Activated CD8-positive, alpha-beta T cell treated with anti-CD3 and anti-CD28 coated beads for 36 hours (primary cell): ENCODE measurements at regions not wholly inside any gene's neighbourhood (a gene's known extent, or its start where the extent isn't known, plus 50 kb on each side); places are given as distances from the start of the nearest gene placed in this dataset.

Experiments used
- ATAC-seq: fragments of 200-7000 bp; cut with Tn5 transposase; one replicate; pipeline ENCODE4 v1.10.0; 2021; ENCODE audit warnings: mild to moderate bottlenecking, moderate library complexity
- CTCF ChIA-PET: fragments of 350-600 bp; sonication (Branson Sonifier 250); formaldehyde crosslinking; loops from one replicate; lab custom pipeline; 2021; ENCODE audit warnings: antibody characterized with exemption; lab: Charles Lee
- POLR2A ChIA-PET: fragments of 350-600 bp; sonication (Branson Sonifier 250); formaldehyde crosslinking; loops from one replicate; lab custom pipeline; 2021; ENCODE audit warnings: antibody characterized with exemption; lab: Charles Lee
- DNase-seq: peaks from one replicate; pipeline ENCODE4 v3.0.0-alpha.2; 2020
- H3K27ac Mint-ChIP-seq: one replicate; pipeline ENCODE4 v1.8.0; 2021; ENCODE audit warnings: mild to moderate bottlenecking, mixed read lengths
- H3K27me3 Mint-ChIP-seq: one replicate; pipeline ENCODE4 v1.8.0; 2021; ENCODE audit warnings: mixed read lengths
- H3K36me3 Mint-ChIP-seq: one replicate; pipeline ENCODE4 v1.8.0; 2021; ENCODE audit warnings: low read depth, mixed read lengths
- H3K4me1 Mint-ChIP-seq: one replicate; pipeline ENCODE4 v1.8.0; 2021; ENCODE audit warnings: low read depth, mixed read lengths
- H3K4me3 Mint-ChIP-seq: one replicate; pipeline ENCODE4 v1.8.0; 2021; ENCODE audit warnings: mild to moderate bottlenecking, moderate library complexity, mixed read lengths
- H3K9me3 Mint-ChIP-seq: one replicate; pipeline ENCODE4 v1.8.0; 2021; ENCODE audit warnings: mixed read lengths
- CTCF ChIP-seq: fragments of 200-600 bp; IDR thresholded peaks from one replicate; pipeline ENCODE4 v1.8.0; 2022; ENCODE audit warnings: antibody characterized with exemption, mild to moderate bottlenecking
- intact Hi-C: fragments of 100-400 bp; cut with micrococcal nuclease; formaldehyde crosslinking; loops from one replicate; pipeline ENCODE4 v1.10.0; 2022

GRCh38 chr9:117784996-117785395 lies 80.8 kb downstream of the TLR4 start:
- H3K36me3 Mint-ChIP-seq, result no peaks in the 10 kb centered on the region
- intact Hi-C loops, result no loop called here
- no peak for ATAC-seq
- POLR2A ChIA-PET, result no interaction called here
- no peaks in the 10 kb centered on the region for H3K9me3 Mint-ChIP-seq
- H3K4me3 Mint-ChIP-seq, result no peak overlapping the region
- DNase-seq, result no peak
- CTCF ChIA-PET, result no interaction called here
- TF ChIP-seq CTCF, result no peak
- peaks cover 3% of the 10 kb centered on the region for H3K27me3 Mint-ChIP-seq
- peaks cover under 1% of the 10 kb centered on the region for H3K4me1 Mint-ChIP-seq
- H3K27ac Mint-ChIP-seq, result no peak overlapping the region

GRCh38 chr9:117787746-117788145 lies 83.5 kb downstream of the TLR4 start:
- ATAC-seq (no peak), DNase-seq (no peak)
- no peaks in the 10 kb centered on the region for H3K4me1 Mint-ChIP-seq
- H3K27ac Mint-ChIP-seq, result no peak overlapping the region
- H3K27me3 Mint-ChIP-seq, result peaks cover 3% of the 10 kb centered on the region
- H3K9me3 Mint-ChIP-seq, result peaks cover 2% of the 10 kb centered on the region
- CTCF ChIA-PET, result no interaction called here
- intact Hi-C loops, result no loop called here
- POLR2A ChIA-PET, result no interaction called here
- no peak for TF ChIP-seq CTCF
- H3K4me3 Mint-ChIP-seq, result no peak overlapping the region
- H3K36me3 Mint-ChIP-seq, result no peaks in the 10 kb centered on the region

- no peak overlapping the region for H3K27ac Mint-ChIP-seq
- DNase-seq (no peak), ATAC-seq (no peak)
- intact Hi-C loops, result no loop called here
- no peak overlapping the region for H3K4me3 Mint-ChIP-seq
- H3K36me3 Mint-ChIP-seq, result no peaks in the 10 kb centered on the region
- no peak for TF ChIP-seq CTCF
- CTCF ChIA-PET, result no interaction called here
- no peaks in the 10 kb centered on the region for H3K4me1 Mint-ChIP-seq
- peaks cover 12% of the 10 kb centered on the region for H3K27me3 Mint-ChIP-seq
- H3K9me3 Mint-ChIP-seq, result peaks cover 2% of the 10 kb centered on the region
- POLR2A ChIA-PET, result no interaction called here
Observed at GRCh38 chr9:117795271-117795670, 91.1 kb downstream of the TLR4 start.

- H3K4me3 Mint-ChIP-seq, result no peak overlapping the region
- POLR2A ChIA-PET, result no interaction called here
- no peak for ATAC-seq
- no peaks in the 10 kb centered on the region for H3K4me1 Mint-ChIP-seq
- TF ChIP-seq CTCF, result no peak
- H3K36me3 Mint-ChIP-seq, result no peaks in the 10 kb centered on the region
- H3K9me3 Mint-ChIP-seq, result no peaks in the 10 kb centered on the region
- intact Hi-C loops, result no loop called here
- CTCF ChIA-PET, result no interaction called here
- no peak overlapping the region for H3K27ac Mint-ChIP-seq
- no peak for DNase-seq
- H3K27me3 Mint-ChIP-seq, result peaks cover 14% of the 10 kb centered on the region
Observed at GRCh38 chr9:117796681-117797080, 92.5 kb downstream of the TLR4 start.

- POLR2A ChIA-PET, result no interaction called here
- no peak for ATAC-seq
- TF ChIP-seq CTCF, result no peak
- H3K27me3 Mint-ChIP-seq, result peaks cover 18% of the 10 kb centered on the region
- no peaks in the 10 kb centered on the region for H3K4me1 Mint-ChIP-seq
- no peak for DNase-seq
- no peak overlapping the region for H3K4me3 Mint-ChIP-seq
- intact Hi-C loops, result no loop called here
- CTCF ChIA-PET, result no interaction called here
- no peak overlapping the region for H3K27ac Mint-ChIP-seq
- no peaks in the 10 kb centered on the region for H3K36me3 Mint-ChIP-seq
- no peaks in the 10 kb centered on the region for H3K9me3 Mint-ChIP-seq
Observed at GRCh38 chr9:117800389-117800788, 96.2 kb downstream of the TLR4 start.
